ENCODE measurements at regions not wholly inside any gene's neighbourhood (a gene's known extent, or its start where the extent isn't known, plus 50 kb on each side); places are given as distances from the start of the nearest gene placed in this dataset.

GRCh38 chr2:203815541-203815898, 52.1 kb upstream of the CTLA4 start:
- no peak overlapping the region for H3K27ac ChIP-seq (ENCODE audit: low read depth, low read length)
- H3K27me3 ChIP-seq (ENCODE audit: low read length): no peaks in the 10 kb centered on the region
- H3K4me2 ChIP-seq (ENCODE audit: low read depth, low read length, poor library complexity, severe bottlenecking): no peak overlapping the region
- H3K4me3 ChIP-seq (ENCODE audit: insufficient read depth, low read length, poor library complexity, severe bottlenecking): no peak overlapping the region
- H3K9me2 ChIP-seq (replicated peaks; ENCODE audit: insufficient read depth, low read length): no peaks in the 10 kb centered on the region
- no peaks in the 10 kb centered on the region for H3F3A ChIP-seq (ENCODE audit: insufficient read depth)
- TF ChIP-seq CTCF (IDR thresholded peaks at IDR 0.05; ENCODE audit: insufficient read depth, low read length, poor library complexity, severe bottlenecking): no peak
- TF ChIP-seq EZH2phosphoT487 (conservative IDR thresholded peaks at IDR 0.05; ENCODE audit: low read length): no peak
- H2AFZ ChIP-seq (ENCODE audit: low read depth, low read length, severe bottlenecking): no peak overlapping the region
- no peaks in the 10 kb centered on the region for H4K20me1 ChIP-seq (ENCODE audit: low read depth, low read length)
- H3K36me3 ChIP-seq (ENCODE audit: low read length): no peaks in the 10 kb centered on the region
- H3K9me3 ChIP-seq (ENCODE audit: insufficient read depth, low read length): no peaks in the 10 kb centered on the region
- H3K79me2 ChIP-seq (ENCODE audit: insufficient read depth, low read length): no peaks in the 10 kb centered on the region
- H3K9ac ChIP-seq (ENCODE audit: low read length): no peak overlapping the region

DNA sequence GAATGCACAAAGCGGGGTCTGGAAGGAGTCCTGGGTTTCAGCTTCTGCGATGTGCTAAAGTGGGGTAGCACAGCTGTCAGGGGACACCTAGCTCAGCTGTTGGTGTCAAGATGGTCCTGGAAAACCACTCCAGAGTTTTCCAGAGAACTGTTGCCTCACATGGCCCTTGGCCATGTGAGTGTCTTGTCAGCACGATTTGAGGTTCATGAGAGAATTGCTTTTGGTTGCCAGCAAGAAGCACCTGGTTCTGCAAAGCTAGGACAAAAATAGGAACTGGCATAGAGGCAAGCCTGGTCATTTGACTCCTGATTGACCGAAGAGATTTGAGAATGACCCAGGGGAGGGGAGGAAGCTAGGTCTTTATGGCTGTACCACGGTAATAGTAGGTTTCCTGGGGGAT, 50.4 kb upstream of the CTLA4 start:
- Histone ChIP-seq H3K9me2 (replicated peaks; ENCODE audit: insufficient read depth, low read length) (no peaks in the 10 kb centered on the region), H3K36me3 (ENCODE audit: low read length) (no peaks in the 10 kb centered on the region), H3F3A (ENCODE audit: insufficient read depth) (no peaks in the 10 kb centered on the region), H3K79me2 (ENCODE audit: insufficient read depth, low read length) (no peaks in the 10 kb centered on the region), H3K27me3 (ENCODE audit: low read length) (no peaks in the 10 kb centered on the region), H3K4me2 (ENCODE audit: low read depth, low read length, poor library complexity, severe bottlenecking) (no peak overlapping the region), H3K27ac (ENCODE audit: low read depth, low read length) (no peak overlapping the region), H3K9me3 (ENCODE audit: insufficient read depth, low read length) (no peaks in the 10 kb centered on the region), H2AFZ (ENCODE audit: low read depth, low read length, severe bottlenecking) (no peak overlapping the region), H3K4me3 (ENCODE audit: insufficient read depth, low read length, poor library complexity, severe bottlenecking) (no peak overlapping the region), H4K20me1 (ENCODE audit: low read depth, low read length) (no peaks in the 10 kb centered on the region), H3K9ac (ENCODE audit: low read length) (no peak overlapping the region)
- TF ChIP-seq CTCF (IDR thresholded peaks at IDR 0.05; ENCODE audit: insufficient read depth, low read length, poor library complexity, severe bottlenecking): no peak
- TF ChIP-seq EZH2phosphoT487 (conservative IDR thresholded peaks at IDR 0.05; ENCODE audit: low read length): no peak

Measured in SU-DHL-6 (cell line).